ENCODE measurements at regions not wholly inside any gene's neighbourhood (a gene's known extent, or its start where the extent isn't known, plus 50 kb on each side); places are given as distances from the start of the nearest gene placed in this dataset.
A peak's percentile ranks its signal among the peaks of the same experiment; 100 is the strongest.

GRCh38 chr4:13238936-13239335 is 245.2 kb downstream of the RAB28 start:
- FAIRE-seq: no peak
- POLR2A ChIA-PET: interaction anchor here (0.6 kb wide), 1 partner anchor 21 kb away, joined by 3 read pairs; no protein-coding TSS in a partner anchor
- ATAC-seq: no peak
- WGBS (ENCODE audit: insufficient coverage, low coverage, missing lambda C conversion rate): 5% methylated on average over 2 of the region's 2 CpGs
- Histone ChIP-seq H3K27ac (ENCODE audit: extremely low read depth, low read depth, low read length) (no peak overlapping the region), H3K27me3 (ENCODE audit: control insufficient read depth in 2 of 2, insufficient read depth in 2 of 2, low read length in 2 of 2) (no peaks in the 10 kb centered on the region), H4K20me1 (replicated peaks; ENCODE audit: control insufficient read depth, insufficient read depth, low read length) (no peaks in the 10 kb centered on the region), H3K79me2 (ENCODE audit: control insufficient read depth, insufficient read depth, low read length) (no peaks in the 10 kb centered on the region), H3K4me2 (ENCODE audit: insufficient read depth, low read length) (no peak overlapping the region), H3K9me1 (ENCODE audit: control insufficient read depth, insufficient read depth, low read length) (no peaks in the 10 kb centered on the region), H3K4me1 (replicated peaks in 1 of 2; ENCODE audit: control insufficient read depth in 2 of 2, insufficient read depth in 2 of 2, low read length in 2 of 2) (no peaks in the 10 kb centered on the region), H3K4me3 (no peak overlapping the region), H3K36me3 (ENCODE audit: control insufficient read depth, insufficient read depth, low read length) (no peaks in the 10 kb centered on the region), H3K9me3 (replicated peaks; ENCODE audit: control insufficient read depth, insufficient read depth, low read depth, low read length) (no peaks in the 10 kb centered on the region), H3K9ac (ENCODE audit: insufficient read depth in 1 of 2, low read depth in 2 of 2, low read length in 2 of 2) (no peak overlapping the region), H2AFZ (ENCODE audit: low read depth, low read length) (no peak overlapping the region)
- DNase-seq (ENCODE audit: extremely low read depth in 1 of 4, low spot score in 3 of 4): peak in 1 of 4 experiments; percentile 12
- TF ChIP-seq KLF13 (tag; IDR thresholded peaks at IDR 0.05; ENCODE audit: borderline replicate concordance, low read depth): no peak
- TF ChIP-seq NFIC (IDR thresholded peaks at IDR 0.05): peak; percentile 48
- intact Hi-C loops (cut with micrococcal nuclease): no loop called here
- in situ Hi-C loops (cut with MboI): no loop called here
- BruUV-seq (replicated peaks): no TSS peak
- CTCF ChIA-PET (ENCODE audit: low intra/inter-chr PET ratio): no interaction called here

DNA sequence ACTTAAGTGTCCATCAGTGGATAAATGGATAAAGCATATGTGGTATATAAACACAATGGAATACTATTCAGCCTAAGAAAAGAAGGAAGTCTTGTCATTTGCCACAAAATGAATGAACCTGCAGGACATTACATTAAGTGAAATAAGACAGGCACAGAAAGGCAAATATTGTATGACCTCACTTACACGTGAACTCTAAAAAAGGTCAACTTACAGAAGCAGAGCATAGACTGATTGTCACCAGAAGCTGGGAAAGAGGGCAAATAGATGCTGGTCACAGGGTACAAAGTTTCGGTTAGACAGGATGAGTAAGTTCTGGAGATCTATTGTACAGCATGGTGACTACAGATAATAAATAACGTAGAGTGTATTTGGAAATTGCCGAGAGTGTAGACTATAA is 247.7 kb downstream of the RAB28 start:
- Histone ChIP-seq H2AFZ (ENCODE audit: low read depth, low read length) (no peak overlapping the region), H3K27me3 (ENCODE audit: control insufficient read depth in 2 of 2, insufficient read depth in 2 of 2, low read length in 2 of 2) (no peaks in the 10 kb centered on the region), H3K36me3 (ENCODE audit: control insufficient read depth, insufficient read depth, low read length) (no peaks in the 10 kb centered on the region), H3K4me3 (no peak overlapping the region), H3K9ac (ENCODE audit: insufficient read depth in 1 of 2, low read depth in 2 of 2, low read length in 2 of 2) (no peak overlapping the region), H3K79me2 (ENCODE audit: control insufficient read depth, insufficient read depth, low read length) (no peaks in the 10 kb centered on the region), H4K20me1 (replicated peaks; ENCODE audit: control insufficient read depth, insufficient read depth, low read length) (no peaks in the 10 kb centered on the region), H3K9me1 (ENCODE audit: control insufficient read depth, insufficient read depth, low read length) (no peaks in the 10 kb centered on the region), H3K9me3 (replicated peaks; ENCODE audit: control insufficient read depth, insufficient read depth, low read depth, low read length) (no peaks in the 10 kb centered on the region), H3K27ac (ENCODE audit: extremely low read depth, low read depth, low read length) (no peak overlapping the region), H3K4me2 (ENCODE audit: insufficient read depth, low read length) (no peak overlapping the region), H3K4me1 (replicated peaks in 1 of 2; ENCODE audit: control insufficient read depth in 2 of 2, insufficient read depth in 2 of 2, low read length in 2 of 2) (no peaks in the 10 kb centered on the region)
- FAIRE-seq (no peak), DNase-seq (ENCODE audit: extremely low read depth in 1 of 4, low spot score in 3 of 4) (no peak), ATAC-seq (no peak)
- intact Hi-C loops (cut with micrococcal nuclease): no loop called here
- ChIA-PET CTCF (ENCODE audit: low intra/inter-chr PET ratio) (interaction anchor here (0.5 kb wide), 1 partner anchor 12 kb away, joined by 5 read pairs; no protein-coding TSS in a partner anchor), POLR2A (no interaction called here)
- no TSS peak for BruUV-seq (replicated peaks)
- 13% methylated on average over 4 of the region's 4 CpGs for WGBS (ENCODE audit: insufficient coverage, low coverage, missing lambda C conversion rate)
- in situ Hi-C loops (cut with MboI): no loop called here
- TF ChIP-seq ZNF217 (CRISPR knock-in tag; IDR thresholded peaks at IDR 0.05) (no peak), ARID1B (IDR thresholded peaks at IDR 0.05) (no peak), JUND (IDR thresholded peaks at IDR 0.05; ENCODE audit: borderline replicate concordance, low read depth, low read length) (no peak), JUND (tag; IDR thresholded peaks at IDR 0.05; ENCODE audit: borderline replicate concordance, low read depth, low read length) (no peak), CSDE1 (IDR thresholded peaks at IDR 0.05) (no peak), ZBTB7A (IDR thresholded peaks at IDR 0.05; ENCODE audit: borderline replicate concordance, control insufficient read depth, low read depth, low read length) (no peak), WHSC1 (IDR thresholded peaks at IDR 0.05; ENCODE audit: low read length) (no peak), E2F4 (CRISPR knock-in tag; IDR thresholded peaks at IDR 0.05; ENCODE audit: low read depth) (no peak), CBX5 (IDR thresholded peaks at IDR 0.05; ENCODE audit: borderline replicate concordance, low read depth) (no peak)
- TF ChIP-seq, protein P1, sequence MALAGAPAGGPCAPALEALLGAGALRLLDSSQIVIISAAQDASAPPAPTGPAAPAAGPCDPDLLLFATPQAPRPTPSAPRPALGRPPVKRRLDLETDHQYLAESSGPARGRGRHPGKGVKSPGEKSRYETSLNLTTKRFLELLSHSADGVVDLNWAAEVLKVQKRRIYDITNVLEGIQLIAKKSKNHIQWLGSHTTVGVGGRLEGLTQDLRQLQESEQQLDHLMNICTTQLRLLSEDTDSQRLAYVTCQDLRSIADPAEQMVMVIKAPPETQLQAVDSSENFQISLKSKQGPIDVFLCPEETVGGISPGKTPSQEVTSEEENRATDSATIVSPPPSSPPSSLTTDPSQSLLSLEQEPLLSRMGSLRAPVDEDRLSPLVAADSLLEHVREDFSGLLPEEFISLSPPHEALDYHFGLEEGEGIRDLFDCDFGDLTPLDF (CRISPR knock-in tag; IDR thresholded peaks at IDR 0.05): no peak
- TF ChIP-seq, protein P2, sequence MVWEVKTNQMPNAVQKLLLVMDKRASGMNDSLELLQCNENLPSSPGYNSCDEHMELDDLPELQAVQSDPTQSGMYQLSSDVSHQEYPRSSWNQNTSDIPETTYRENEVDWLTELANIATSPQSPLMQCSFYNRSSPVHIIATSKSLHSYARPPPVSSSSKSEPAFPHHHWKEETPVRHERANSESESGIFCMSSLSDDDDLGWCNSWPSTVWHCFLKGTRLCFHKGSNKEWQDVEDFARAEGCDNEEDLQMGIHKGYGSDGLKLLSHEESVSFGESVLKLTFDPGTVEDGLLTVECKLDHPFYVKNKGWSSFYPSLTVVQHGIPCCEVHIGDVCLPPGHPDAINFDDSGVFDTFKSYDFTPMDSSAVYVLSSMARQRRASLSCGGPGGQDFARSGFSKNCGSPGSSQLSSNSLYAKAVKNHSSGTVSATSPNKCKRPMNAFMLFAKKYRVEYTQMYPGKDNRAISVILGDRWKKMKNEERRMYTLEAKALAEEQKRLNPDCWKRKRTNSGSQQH (CRISPR knock-in tag; IDR thresholded peaks at IDR 0.05): no peak

Data from K562 (cell line).